ENCODE measurements at regions not wholly inside any gene's neighbourhood (a gene's known extent, or its start where the extent isn't known, plus 50 kb on each side); places are given as distances from the start of the nearest gene placed in this dataset.
A peak's percentile ranks its signal among the peaks of the same experiment; 100 is the strongest.

GRCh38 chr2:67258122-67258521, 139.0 kb upstream of the ETAA1 start:
- H3K36me3 ChIP-seq: no peaks in the 10 kb centered on the region
- intact Hi-C loops (cut with DNase I; ENCODE audit: low total_unique reads) (no loop called here), in situ Hi-C loops (cut with MboI; ENCODE audit: low sequenced_read_pairs in 4 of 4) (no loop called here)
- H3K9me3 ChIP-seq: no peaks in the 10 kb centered on the region
- no peaks in the 10 kb centered on the region for H3K27me3 ChIP-seq
- no peak for ATAC-seq
- peaks cover 5 to 9% of the 10 kb centered on the region in 2 donors for H3K4me1 ChIP-seq
- no peak for TF ChIP-seq POLR2A (IDR thresholded peaks at IDR 0.05)
- TF ChIP-seq CTCF (IDR thresholded peaks at IDR 0.05 in 4 of 5, conservative IDR thresholded peaks at IDR 0.05 in 1 of 5): no peak
- no peak overlapping the region for H3K4me3 ChIP-seq
- no peak for DNase-seq
- H3K27ac ChIP-seq: no peak overlapping the region

- in situ Hi-C loops (cut with MboI; ENCODE audit: low sequenced_read_pairs in 4 of 4): no loop called here
- H3K27ac ChIP-seq: no peak overlapping the region
Measured at GRCh38 chr2:67258831-67259230, 138.3 kb upstream of the ETAA1 start.

GRCh38 chr2:67259556-67260342, 137.4 kb upstream of the ETAA1 start:
- DNase-seq (peak in 1 of 2 donors; percentile 13), ATAC-seq (peak in 1 of 2 donors; percentile 49)
- no peaks in the 10 kb centered on the region for H3K27me3 ChIP-seq
- intact Hi-C loops (cut with DNase I; ENCODE audit: low total_unique reads) (loop anchor here (10.0 kb wide), 1 partner anchor 385 kb away; no protein-coding TSS in a partner anchor), in situ Hi-C loops (cut with MboI; ENCODE audit: low sequenced_read_pairs in 4 of 4) (no loop called here)
- TF ChIP-seq POLR2A (IDR thresholded peaks at IDR 0.05) (no peak), CTCF (IDR thresholded peaks at IDR 0.05 in 4 of 5, conservative IDR thresholded peaks at IDR 0.05 in 1 of 5) (no peak)
- H3K9me3 ChIP-seq: no peaks in the 10 kb centered on the region
- no peaks in the 10 kb centered on the region for H3K36me3 ChIP-seq
- peaks cover 5 to 9% of the 10 kb centered on the region in 2 donors for H3K4me1 ChIP-seq
- H3K27ac ChIP-seq: peak overlapping the region in 3 of 4 donors; percentile 15 to 57 (median 27)
- no peak overlapping the region for H3K4me3 ChIP-seq

More at GRCh38 chr2:67258831-67259230, 138.3 kb upstream of the ETAA1 start:
- Histone ChIP-seq H3K4me3 (no peak overlapping the region), H3K36me3 (no peaks in the 10 kb centered on the region), H3K9me3 (no peaks in the 10 kb centered on the region), H3K4me1 (peaks cover 5 to 9% of the 10 kb centered on the region in 2 donors), H3K27me3 (no peaks in the 10 kb centered on the region)
- intact Hi-C loops (cut with DNase I; ENCODE audit: low total_unique reads): no loop called here
- TF ChIP-seq POLR2A (IDR thresholded peaks at IDR 0.05): no peak
- no peak for TF ChIP-seq CTCF (IDR thresholded peaks at IDR 0.05 in 4 of 5, conservative IDR thresholded peaks at IDR 0.05 in 1 of 5)
- DNase-seq (no peak), ATAC-seq (no peak)

GRCh38 chr2:67260343-67261277, 136.5 kb upstream of the ETAA1 start:
- intact Hi-C loops (cut with DNase I; ENCODE audit: low total_unique reads) (loop anchor here (10.0 kb wide), 1 partner anchor 384 kb away; no protein-coding TSS in a partner anchor), in situ Hi-C loops (cut with MboI; ENCODE audit: low sequenced_read_pairs in 4 of 4) (no loop called here)
- peak; percentile 18 to 48 for DNase-seq
- TF ChIP-seq POLR2A (IDR thresholded peaks at IDR 0.05) (no peak), CTCF (IDR thresholded peaks at IDR 0.05 in 4 of 5, conservative IDR thresholded peaks at IDR 0.05 in 1 of 5) (no peak)
- Histone ChIP-seq H3K4me3 (peak overlapping the region in 1 of 4 donors; percentile 15), H3K9me3 (no peaks in the 10 kb centered on the region), H3K4me1 (peaks cover 5 to 9% of the 10 kb centered on the region in 2 donors), H3K27ac (peak overlapping the region; percentile 23 to 57 (median 28)), H3K36me3 (no peaks in the 10 kb centered on the region), H3K27me3 (no peaks in the 10 kb centered on the region)
- ATAC-seq: peak; percentile 71 to 77
